ENCODE measurements at regions not wholly inside any gene's neighbourhood (a gene's known extent, or its start where the extent isn't known, plus 50 kb on each side); places are given as distances from the start of the nearest gene placed in this dataset.
"Not testable (repeated sequence)": the region's sequence is repeated elsewhere in the genome, so short reads cannot be mapped to it uniquely, and the experiment has no call there.

- FAIRE-seq (no peak), DNase-seq (ENCODE audit: insufficient read length, low spot score) (no peak)
- no peak for TF ChIP-seq POLR2A (IDR thresholded peaks at IDR 0.05; ENCODE audit: low read depth, low read length)
These were observed 86.4 kb upstream of the GRK3 start for GRCh38 chr22:25478111-25478510.

GRCh38 chr22:25478528-25478927 is 85.9 kb upstream of the GRK3 start:
- FAIRE-seq (no peak), DNase-seq (ENCODE audit: insufficient read length, low spot score) (no peak)
- no peak for TF ChIP-seq POLR2A (IDR thresholded peaks at IDR 0.05; ENCODE audit: low read depth, low read length)

GRCh38 chr22:25480868-25481267 is 83.6 kb upstream of the GRK3 start:
- not testable (repeated sequence) for FAIRE-seq; DNase-seq (ENCODE audit: insufficient read length, low spot score)

- FAIRE-seq, result no peak
- no peak for DNase-seq (ENCODE audit: insufficient read length, low spot score)
- no peak for TF ChIP-seq POLR2A (IDR thresholded peaks at IDR 0.05; ENCODE audit: low read depth, low read length)
These were observed 82.2 kb upstream of the GRK3 start for GRCh38 chr22:25482091-25482760.

GRCh38 chr22:25482868-25483639 is 81.4 kb upstream of the GRK3 start:
- DNase-seq (ENCODE audit: insufficient read length, low spot score), result no peak
- no peak for FAIRE-seq
- no peak for TF ChIP-seq POLR2A (IDR thresholded peaks at IDR 0.05; ENCODE audit: low read depth, low read length)

- no peak for TF ChIP-seq POLR2A (IDR thresholded peaks at IDR 0.05; ENCODE audit: low read depth, low read length)
- FAIRE-seq (no peak), DNase-seq (ENCODE audit: insufficient read length, low spot score) (no peak)
These were observed 80.5 kb upstream of the GRK3 start for GRCh38 chr22:25483931-25484330.

- no peak for TF ChIP-seq POLR2A (IDR thresholded peaks at IDR 0.05; ENCODE audit: low read depth, low read length)
- FAIRE-seq (no peak), DNase-seq (ENCODE audit: insufficient read length, low spot score) (no peak)
These were observed 79.8 kb upstream of the GRK3 start for GRCh38 chr22:25484521-25485315.

- DNase-seq (ENCODE audit: insufficient read length, low spot score) (no peak), FAIRE-seq (no peak)
- TF ChIP-seq POLR2A (IDR thresholded peaks at IDR 0.05; ENCODE audit: low read depth, low read length), result no peak
These were observed 78.6 kb upstream of the GRK3 start for GRCh38 chr22:25485626-25486545.

- no peak for TF ChIP-seq POLR2A (IDR thresholded peaks at IDR 0.05; ENCODE audit: low read depth, low read length)
- no peak for FAIRE-seq
- DNase-seq (ENCODE audit: insufficient read length, low spot score), result no peak
These were observed 77.0 kb upstream of the GRK3 start for GRCh38 chr22:25487508-25487907.

- no peak for TF ChIP-seq POLR2A (IDR thresholded peaks at IDR 0.05; ENCODE audit: low read depth, low read length)
- FAIRE-seq (peak; percentile 83), DNase-seq (ENCODE audit: insufficient read length, low spot score) (peak; percentile 61)
These were observed 76.0 kb upstream of the GRK3 start for GRCh38 chr22:25488244-25489020.

GRCh38 chr22:25489947-25490346 is 74.5 kb upstream of the GRK3 start:
- TF ChIP-seq POLR2A (IDR thresholded peaks at IDR 0.05; ENCODE audit: low read depth, low read length), result no peak
- DNase-seq (ENCODE audit: insufficient read length, low spot score) (no peak), FAIRE-seq (no peak)

GRCh38 chr22:25490896-25491295 is 73.6 kb upstream of the GRK3 start:
- FAIRE-seq, result no peak
- no peak for TF ChIP-seq POLR2A (IDR thresholded peaks at IDR 0.05; ENCODE audit: low read depth, low read length)
- no peak for DNase-seq (ENCODE audit: insufficient read length, low spot score)

- FAIRE-seq, result no peak
- DNase-seq (ENCODE audit: insufficient read length, low spot score), result no peak
- no peak for TF ChIP-seq POLR2A (IDR thresholded peaks at IDR 0.05; ENCODE audit: low read depth, low read length)
These were observed 72.3 kb upstream of the GRK3 start for GRCh38 chr22:25492162-25492561.

All from H54 (cell line).